Inferior parietal cortex (tissue), 1 donor: ENCODE measurements at regions not wholly inside any gene's neighbourhood (a gene's known extent, or its start where the extent isn't known, plus 50 kb on each side); places are given as distances from the start of the nearest gene placed in this dataset.
"Not testable (repeated sequence)": the region's sequence is repeated elsewhere in the genome, so short reads cannot be mapped to it uniquely, and the experiment has no call there.

Experiments used
- DNase-seq: peaks from one replicate; pipeline ENCODE4 v3.0.0-alpha.2; 2016; ENCODE audit errors: extremely low spot score

GRCh38 chr13:34681405-34681955 lies 260.6 kb upstream of the NBEA start:
- no peak for DNase-seq

DNA sequence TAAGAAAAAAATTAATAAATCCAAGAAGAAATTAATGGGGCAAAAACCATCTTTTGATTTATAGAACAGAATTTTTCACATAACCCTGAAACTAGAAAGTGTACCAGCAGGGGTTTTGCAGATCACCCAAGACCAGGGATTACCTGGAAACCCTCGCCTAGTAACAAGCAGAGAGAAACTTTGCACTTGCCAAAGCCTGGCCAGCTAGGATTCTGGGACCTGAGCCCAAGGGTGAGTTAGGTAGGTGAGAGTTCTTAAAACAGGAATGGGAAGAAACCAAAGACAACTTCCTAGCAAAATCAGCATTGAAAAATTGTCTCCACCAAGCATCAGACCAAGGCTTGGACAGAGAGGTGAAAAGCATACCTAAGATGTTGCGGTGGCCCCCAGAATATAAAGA lies 247.0 kb upstream of the NBEA start:
- no peak for DNase-seq

DNA sequence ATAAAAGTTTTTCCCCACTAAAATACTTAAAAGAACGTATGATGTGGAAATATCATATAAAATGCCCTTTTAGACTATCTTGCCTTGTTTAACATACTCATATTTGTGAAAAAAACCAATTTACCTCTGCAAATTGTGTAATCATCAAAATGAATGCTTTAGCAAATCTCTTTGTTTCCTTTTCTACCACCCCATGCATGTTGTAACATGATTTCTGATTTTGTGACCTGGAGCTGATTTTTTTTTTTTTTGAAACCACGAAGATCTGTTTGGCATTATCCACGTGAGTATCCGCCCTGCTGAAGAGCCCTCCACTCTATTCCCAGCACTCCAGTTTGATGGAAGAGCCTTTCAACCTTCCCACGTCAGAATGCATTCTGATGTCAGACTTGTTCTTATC lies 245.8 kb upstream of the NBEA start:
- no peak for DNase-seq

- DNase-seq, result no peak
Observed at GRCh38 chr13:34696741-34697140, 245.3 kb upstream of the NBEA start.

DNA sequence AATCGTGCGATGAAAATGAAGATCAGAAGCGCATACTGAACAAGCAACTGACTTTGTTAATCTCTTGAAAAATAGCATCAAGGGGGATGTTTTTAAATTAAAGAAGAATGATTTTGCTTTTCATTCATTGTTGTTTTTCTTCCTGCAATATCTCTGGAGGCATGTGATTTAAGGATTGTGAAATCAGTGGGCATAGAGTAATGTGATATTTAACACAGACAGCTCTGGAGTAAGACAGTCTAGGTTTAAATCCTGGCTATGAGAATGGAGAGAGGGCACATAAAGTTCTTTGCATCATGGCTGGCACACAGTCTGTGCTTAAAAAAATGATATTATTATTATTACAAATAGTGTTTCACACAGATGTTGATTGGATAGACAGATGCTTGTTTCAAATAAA lies 243.1 kb upstream of the NBEA start:
- DNase-seq, result no peak

- DNase-seq, result no peak
Observed at GRCh38 chr13:34700155-34700554, 241.9 kb upstream of the NBEA start.

GRCh38 chr13:34701919-34702318 lies 240.2 kb upstream of the NBEA start:
- DNase-seq, result no peak

DNA sequence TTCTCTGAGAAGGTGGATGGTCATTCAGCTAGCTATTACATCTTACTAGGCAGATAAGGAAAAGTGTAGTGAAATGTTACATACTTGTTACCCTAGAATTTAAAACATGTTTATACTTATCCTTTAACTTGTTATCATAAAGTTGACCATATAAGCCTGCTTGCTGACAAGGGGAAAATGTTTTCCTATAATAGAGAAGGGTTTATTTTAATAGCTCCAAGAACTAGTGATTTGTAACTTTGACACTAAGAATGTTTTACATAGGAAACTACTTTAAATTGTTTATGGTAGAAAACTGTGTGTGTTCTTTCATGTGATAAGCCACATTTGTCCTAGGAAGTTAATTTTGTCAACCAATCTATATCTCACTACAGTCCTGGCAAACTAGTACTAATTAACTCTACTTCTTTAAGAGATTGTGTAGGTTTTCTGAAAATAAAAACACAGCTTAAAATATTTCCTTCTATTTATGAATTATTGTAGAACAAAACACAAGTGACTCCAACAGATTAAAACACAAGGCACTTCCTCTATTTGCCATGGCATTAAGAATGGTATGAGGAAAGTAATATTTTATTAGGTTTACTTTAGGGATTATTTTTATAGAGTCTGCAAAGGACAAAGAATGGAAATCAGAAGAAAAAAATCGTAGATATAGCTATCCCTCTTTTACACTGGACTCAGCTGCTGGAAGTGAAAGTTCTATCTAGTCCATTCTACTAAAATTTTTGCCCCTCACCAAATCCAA lies 233.3 kb upstream of the NBEA start:
- DNase-seq, result no peak

DNA sequence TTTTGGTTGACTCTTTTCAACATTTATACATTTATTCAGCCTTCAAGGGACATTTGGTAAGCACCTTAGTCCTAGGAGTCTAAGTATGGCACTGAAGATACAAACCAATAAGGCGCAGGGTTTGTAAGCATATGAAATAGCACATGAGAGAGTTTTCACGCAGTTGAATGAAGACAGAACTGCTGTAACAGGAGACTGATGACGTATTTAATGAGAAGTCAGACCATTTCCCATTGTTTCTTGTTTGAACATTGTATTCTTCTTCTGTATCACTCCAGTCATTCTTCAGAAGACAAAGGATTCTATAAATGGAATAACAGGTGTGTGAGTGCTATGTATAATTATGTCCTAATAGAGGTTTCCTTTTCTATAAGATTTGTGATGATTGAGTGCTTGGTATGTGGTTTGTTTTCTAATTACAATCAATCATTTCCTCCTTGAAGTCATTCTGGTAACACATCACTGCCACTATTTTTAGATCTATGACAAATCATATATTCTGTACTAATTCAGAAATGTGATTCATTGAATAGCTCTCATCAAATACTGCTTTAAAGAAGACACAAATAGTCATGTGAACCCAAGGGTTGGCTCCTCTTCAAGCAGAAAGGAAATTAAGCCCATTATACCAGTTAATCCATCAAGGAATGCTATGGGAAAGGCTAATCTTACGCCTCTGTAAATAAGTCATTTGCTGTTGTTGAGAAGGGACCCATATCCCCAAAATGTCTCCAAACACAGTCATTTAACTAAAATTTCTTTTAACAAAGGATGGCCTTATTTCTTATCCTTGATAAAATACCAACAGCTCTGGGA lies 222.8 kb upstream of the NBEA start:
- DNase-seq, result no peak

GRCh38 chr13:34720618-34721017 lies 221.5 kb upstream of the NBEA start:
- no peak for DNase-seq

GRCh38 chr13:34721631-34722595 lies 220.2 kb upstream of the NBEA start:
- DNase-seq, result no peak

DNA sequence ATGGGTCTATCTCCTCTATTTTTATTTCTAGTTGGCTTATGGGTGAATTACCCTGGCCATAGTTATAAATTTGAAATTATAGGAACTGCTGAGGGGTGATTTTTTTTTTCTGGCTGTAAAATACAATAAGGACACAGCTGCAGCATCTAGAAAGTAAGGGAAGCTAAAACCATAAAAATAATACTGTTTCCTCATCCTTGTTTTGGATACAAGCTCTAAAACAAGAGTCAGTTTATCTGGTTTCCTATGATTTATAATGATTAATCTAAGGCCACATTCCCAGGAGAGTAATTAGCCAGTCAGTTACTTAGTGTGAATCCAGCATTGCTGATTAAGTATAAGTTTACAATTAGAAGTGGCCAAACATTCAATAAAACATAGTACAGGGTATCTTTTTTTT lies 219.1 kb upstream of the NBEA start:
- no peak for DNase-seq

DNA sequence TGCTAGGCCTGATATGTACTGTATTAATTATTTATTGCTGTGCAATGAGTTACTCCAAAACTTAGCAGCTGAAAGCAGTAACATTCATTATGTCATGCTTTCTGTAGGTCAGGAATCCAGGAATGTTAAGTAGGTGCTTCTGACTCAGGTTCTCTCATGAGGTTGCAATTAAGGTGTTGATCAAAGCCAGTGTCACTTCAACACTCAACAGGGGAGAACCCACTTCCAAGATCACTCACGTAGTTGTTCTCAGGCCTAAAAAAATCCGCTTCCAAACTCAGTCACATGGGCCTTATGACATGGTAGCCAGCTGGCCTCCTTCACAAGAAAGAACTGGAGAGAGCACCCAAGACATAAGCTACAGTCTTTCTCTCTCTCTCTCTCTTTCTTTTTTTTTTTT lies 211.1 kb upstream of the NBEA start:
- no peak for DNase-seq

DNA sequence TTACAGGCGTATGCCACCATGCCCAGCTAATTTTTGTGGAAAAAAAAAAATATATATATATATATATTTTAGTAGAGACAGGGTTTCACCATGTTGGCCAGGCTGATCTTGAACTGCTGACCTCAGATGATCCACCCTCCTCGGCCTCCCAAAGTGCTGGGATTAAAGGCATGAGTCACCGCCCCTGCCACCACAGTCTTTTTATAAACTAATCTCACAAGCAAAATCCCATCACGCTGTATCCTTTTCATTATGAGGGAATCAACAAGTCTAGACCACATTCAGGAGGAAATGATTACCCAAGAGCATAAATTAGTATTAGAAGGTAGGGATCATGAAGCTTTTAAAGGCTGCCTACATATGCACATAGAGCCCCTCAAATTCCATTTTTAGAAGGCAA lies 210.6 kb upstream of the NBEA start:
- no peak for DNase-seq

GRCh38 chr13:34733721-34734120 lies 208.3 kb upstream of the NBEA start:
- DNase-seq, result no peak

DNA sequence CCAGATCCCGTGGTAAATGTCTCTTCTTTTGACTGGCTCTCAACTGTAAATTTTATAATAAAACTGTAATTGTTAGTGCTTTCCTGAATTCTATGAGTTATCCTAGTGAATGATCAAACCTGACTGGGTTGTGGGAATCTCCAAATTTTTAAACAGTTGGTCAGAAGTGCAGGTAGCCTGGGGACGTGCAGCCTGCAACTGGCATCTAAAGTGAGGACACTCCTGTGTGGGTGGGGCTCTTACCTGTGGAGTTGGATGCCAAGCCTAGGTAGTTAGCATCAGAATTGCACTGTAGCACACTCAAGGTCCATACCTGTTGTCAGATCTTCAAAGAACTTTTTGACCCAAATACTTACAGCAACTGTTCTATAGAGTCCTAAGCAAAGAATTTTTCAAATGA lies 207.1 kb upstream of the NBEA start:
- DNase-seq, result no peak

GRCh38 chr13:34738254-34738992 lies 203.6 kb upstream of the NBEA start:
- DNase-seq, result peak; percentile 63

DNA sequence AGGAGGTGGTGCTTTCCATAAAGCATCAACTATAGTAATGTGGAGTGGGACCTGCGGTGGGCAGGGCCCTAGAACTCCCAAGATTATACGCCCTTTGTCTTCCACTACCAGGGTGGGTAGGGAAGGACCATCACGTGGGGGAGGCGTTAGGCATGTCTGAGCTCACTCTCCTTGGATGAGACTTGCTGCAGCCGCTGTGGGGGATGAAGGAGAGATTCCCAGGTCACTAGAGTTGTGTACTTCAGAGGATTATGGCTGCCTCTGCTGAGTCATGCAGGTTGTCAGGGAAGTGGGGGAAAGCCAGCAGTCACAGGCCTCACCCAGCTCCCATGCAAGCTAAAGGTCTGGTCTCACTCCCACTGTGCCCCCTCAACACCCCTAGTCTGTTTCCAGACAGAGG lies 195.0 kb upstream of the NBEA start:
- DNase-seq, result not testable (repeated sequence)

- DNase-seq, result no peak
Observed at GRCh38 chr13:34747507-34747906, 194.6 kb upstream of the NBEA start.

- peak; percentile 47 for DNase-seq
Observed at GRCh38 chr13:34748073-34748472, 194.0 kb upstream of the NBEA start.

GRCh38 chr13:34748596-34748995 lies 193.5 kb upstream of the NBEA start:
- DNase-seq, result no peak
